ENCODE measurements at regions not wholly inside any gene's neighbourhood (a gene's known extent, or its start where the extent isn't known, plus 50 kb on each side); places are given as distances from the start of the nearest gene placed in this dataset.

DNA sequence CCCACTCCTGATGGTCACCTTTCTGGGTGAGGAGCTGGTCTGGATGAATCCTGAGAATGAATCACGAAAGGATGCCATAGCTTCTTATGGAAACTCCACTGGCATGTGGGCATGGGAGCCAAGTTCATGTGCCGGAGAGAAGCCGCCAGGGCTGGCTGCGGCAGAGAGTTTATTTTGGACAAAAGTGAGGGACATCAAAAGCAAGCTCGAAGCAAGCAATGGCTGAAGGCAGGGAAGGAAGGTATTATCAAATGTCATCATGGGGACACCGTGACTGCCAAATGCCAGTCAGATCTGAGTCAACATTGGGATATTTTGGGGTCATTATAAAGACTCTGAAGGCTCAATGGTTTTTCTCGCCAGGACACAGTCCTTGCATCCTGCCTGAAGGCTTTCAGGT, 249.1 kb downstream of the QKI start:
- no peaks in the 10 kb centered on the region for H3K36me3 Mint-ChIP-seq (ENCODE audit: low read depth, unreplicated experiment)
- Histone ChIP-seq H3K79me2 (ENCODE audit: insufficient read depth, low read length) (no peaks in the 10 kb centered on the region), H3K27me3 (ENCODE audit: insufficient read depth, low read length) (no peaks in the 10 kb centered on the region), H3K36me3 (ENCODE audit: insufficient read depth, low read length) (no peaks in the 10 kb centered on the region), H3K27ac (ENCODE audit: low read depth, low read length) (no peak overlapping the region), H3K9ac (ENCODE audit: low read length) (no peak overlapping the region), H3K4me2 (ENCODE audit: low read length) (no peak overlapping the region), H2AFZ (ENCODE audit: low read depth, low read length) (no peak overlapping the region), H3K4me1 (ENCODE audit: insufficient read depth, low read length) (no peaks in the 10 kb centered on the region), H4K20me1 (ENCODE audit: insufficient read depth, low read length) (no peaks in the 10 kb centered on the region), H3K9me3 (ENCODE audit: insufficient read depth, low read depth, low read length) (no peaks in the 10 kb centered on the region), H3K4me3 (ENCODE audit: insufficient read depth, low read depth, low read length) (no peak overlapping the region)
- FAIRE-seq (no peak), DNase-seq (ENCODE audit: low read depth) (no peak)
- TF ChIP-seq, protein P1, sequence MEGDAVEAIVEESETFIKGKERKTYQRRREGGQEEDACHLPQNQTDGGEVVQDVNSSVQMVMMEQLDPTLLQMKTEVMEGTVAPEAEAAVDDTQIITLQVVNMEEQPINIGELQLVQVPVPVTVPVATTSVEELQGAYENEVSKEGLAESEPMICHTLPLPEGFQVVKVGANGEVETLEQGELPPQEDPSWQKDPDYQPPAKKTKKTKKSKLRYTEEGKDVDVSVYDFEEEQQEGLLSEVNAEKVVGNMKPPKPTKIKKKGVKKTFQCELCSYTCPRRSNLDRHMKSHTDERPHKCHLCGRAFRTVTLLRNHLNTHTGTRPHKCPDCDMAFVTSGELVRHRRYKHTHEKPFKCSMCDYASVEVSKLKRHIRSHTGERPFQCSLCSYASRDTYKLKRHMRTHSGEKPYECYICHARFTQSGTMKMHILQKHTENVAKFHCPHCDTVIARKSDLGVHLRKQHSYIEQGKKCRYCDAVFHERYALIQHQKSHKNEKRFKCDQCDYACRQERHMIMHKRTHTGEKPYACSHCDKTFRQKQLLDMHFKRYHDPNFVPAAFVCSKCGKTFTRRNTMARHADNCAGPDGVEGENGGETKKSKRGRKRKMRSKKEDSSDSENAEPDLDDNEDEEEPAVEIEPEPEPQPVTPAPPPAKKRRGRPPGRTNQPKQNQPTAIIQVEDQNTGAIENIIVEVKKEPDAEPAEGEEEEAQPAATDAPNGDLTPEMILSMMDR (IDR thresholded peaks at IDR 0.05; ENCODE audit: insufficient read depth, low read depth, low read length): no peak
- TF ChIP-seq EZH2 (IDR thresholded peaks at IDR 0.05; ENCODE audit: insufficient read depth, low read length): no peak
- peaks cover 13% of the 10 kb centered on the region for H3K4me1 Mint-ChIP-seq (ENCODE audit: low read depth, unreplicated experiment)
- peaks cover 4% of the 10 kb centered on the region for H3K27me3 Mint-ChIP-seq (ENCODE audit: low read depth, unreplicated experiment)
- peaks cover 1% of the 10 kb centered on the region for H3K9me3 Mint-ChIP-seq (ENCODE audit: unreplicated experiment)
- no peak overlapping the region for H3K27ac Mint-ChIP-seq (ENCODE audit: unreplicated experiment)
- H3K4me3 Mint-ChIP-seq (ENCODE audit: unreplicated experiment): no peak overlapping the region

DNA sequence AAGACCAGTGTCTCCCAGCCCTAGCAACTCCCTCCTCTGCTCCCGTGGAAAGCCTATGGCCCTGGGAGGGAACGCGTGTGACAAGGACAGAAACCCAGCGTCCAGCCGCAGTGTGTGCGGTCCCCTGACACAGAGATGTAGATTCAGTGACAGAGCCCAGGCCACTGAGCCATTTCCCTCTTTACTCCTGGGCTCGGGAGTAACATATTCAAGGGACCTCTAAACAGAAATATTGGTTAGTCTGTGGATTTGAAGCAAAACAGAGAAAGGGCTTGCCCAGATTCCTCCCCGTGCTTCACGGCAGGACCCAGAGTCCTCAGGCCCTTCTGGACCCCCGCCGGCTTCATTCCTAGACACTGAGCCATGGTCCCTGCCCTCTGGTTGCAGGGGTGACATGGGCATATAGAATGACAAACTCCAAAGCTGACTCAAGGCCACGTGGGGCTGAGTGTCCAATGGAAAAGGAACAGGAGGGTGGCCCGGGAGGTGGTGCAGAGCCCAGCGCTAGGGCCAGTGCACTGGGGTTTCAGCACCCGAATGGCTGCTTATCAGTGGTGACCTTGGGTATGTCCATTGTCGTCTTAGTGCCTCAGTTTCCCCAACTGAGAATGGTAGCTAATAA, 248.2 kb downstream of the QKI start:
- Histone ChIP-seq H3K9me3 (ENCODE audit: insufficient read depth, low read depth, low read length) (no peaks in the 10 kb centered on the region), H3K79me2 (ENCODE audit: insufficient read depth, low read length) (no peaks in the 10 kb centered on the region), H3K9ac (ENCODE audit: low read length) (no peak overlapping the region), H3K4me1 (ENCODE audit: insufficient read depth, low read length) (no peaks in the 10 kb centered on the region), H3K27me3 (ENCODE audit: insufficient read depth, low read length) (no peaks in the 10 kb centered on the region), H3K4me3 (ENCODE audit: insufficient read depth, low read depth, low read length) (no peak overlapping the region), H3K4me2 (ENCODE audit: low read length) (no peak overlapping the region), H4K20me1 (ENCODE audit: insufficient read depth, low read length) (no peaks in the 10 kb centered on the region), H2AFZ (ENCODE audit: low read depth, low read length) (no peak overlapping the region), H3K36me3 (ENCODE audit: insufficient read depth, low read length) (no peaks in the 10 kb centered on the region), H3K27ac (ENCODE audit: low read depth, low read length) (no peak overlapping the region)
- peaks cover 1% of the 10 kb centered on the region for H3K9me3 Mint-ChIP-seq (ENCODE audit: unreplicated experiment)
- no peak for FAIRE-seq
- no peaks in the 10 kb centered on the region for H3K36me3 Mint-ChIP-seq (ENCODE audit: low read depth, unreplicated experiment)
- peaks cover 4% of the 10 kb centered on the region for H3K27me3 Mint-ChIP-seq (ENCODE audit: low read depth, unreplicated experiment)
- H3K4me1 Mint-ChIP-seq (ENCODE audit: low read depth, unreplicated experiment): peaks cover 11% of the 10 kb centered on the region
- H3K4me3 Mint-ChIP-seq (ENCODE audit: unreplicated experiment): no peak overlapping the region
- DNase-seq (ENCODE audit: low read depth): no peak
- TF ChIP-seq, protein P1 (IDR thresholded peaks at IDR 0.05; ENCODE audit: insufficient read depth, low read depth, low read length): no peak
- no peak for TF ChIP-seq EZH2 (IDR thresholded peaks at IDR 0.05; ENCODE audit: insufficient read depth, low read length)
- no peak overlapping the region for H3K27ac Mint-ChIP-seq (ENCODE audit: unreplicated experiment)

GRCh38 chr6:163661272-163661671, 246.8 kb downstream of the QKI start:
- no peak for TF ChIP-seq EZH2 (IDR thresholded peaks at IDR 0.05; ENCODE audit: insufficient read depth, low read length)
- TF ChIP-seq, protein P1 (IDR thresholded peaks at IDR 0.05; ENCODE audit: insufficient read depth, low read depth, low read length): no peak
- DNase-seq (ENCODE audit: low read depth) (no peak), FAIRE-seq (no peak)
- Mint-ChIP-seq H3K9me3 (ENCODE audit: unreplicated experiment) (no peaks in the 10 kb centered on the region), H3K4me1 (ENCODE audit: low read depth, unreplicated experiment) (peaks cover 9% of the 10 kb centered on the region), H3K36me3 (ENCODE audit: low read depth, unreplicated experiment) (no peaks in the 10 kb centered on the region), H3K27ac (ENCODE audit: unreplicated experiment) (no peak overlapping the region), H3K4me3 (ENCODE audit: unreplicated experiment) (no peak overlapping the region), H3K27me3 (ENCODE audit: low read depth, unreplicated experiment) (peaks cover 4% of the 10 kb centered on the region)
- no peaks in the 10 kb centered on the region for H3K4me1 ChIP-seq (ENCODE audit: insufficient read depth, low read length)
- no peak overlapping the region for H3K4me2 ChIP-seq (ENCODE audit: low read length)
- H2AFZ ChIP-seq (ENCODE audit: low read depth, low read length): no peak overlapping the region
- no peaks in the 10 kb centered on the region for H3K27me3 ChIP-seq (ENCODE audit: insufficient read depth, low read length)
- no peak overlapping the region for H3K27ac ChIP-seq (ENCODE audit: low read depth, low read length)
- H3K79me2 ChIP-seq (ENCODE audit: insufficient read depth, low read length): no peaks in the 10 kb centered on the region
- H3K4me3 ChIP-seq (ENCODE audit: insufficient read depth, low read depth, low read length): no peak overlapping the region
- no peaks in the 10 kb centered on the region for H3K36me3 ChIP-seq (ENCODE audit: insufficient read depth, low read length)
- H3K9ac ChIP-seq (ENCODE audit: low read length): no peak overlapping the region
- H3K9me3 ChIP-seq (ENCODE audit: insufficient read depth, low read depth, low read length): no peaks in the 10 kb centered on the region
- no peaks in the 10 kb centered on the region for H4K20me1 ChIP-seq (ENCODE audit: insufficient read depth, low read length)
